ENCODE measurements at regions not wholly inside any gene's neighbourhood (a gene's known extent, or its start where the extent isn't known, plus 50 kb on each side); places are given as distances from the start of the nearest gene placed in this dataset.

DNA sequence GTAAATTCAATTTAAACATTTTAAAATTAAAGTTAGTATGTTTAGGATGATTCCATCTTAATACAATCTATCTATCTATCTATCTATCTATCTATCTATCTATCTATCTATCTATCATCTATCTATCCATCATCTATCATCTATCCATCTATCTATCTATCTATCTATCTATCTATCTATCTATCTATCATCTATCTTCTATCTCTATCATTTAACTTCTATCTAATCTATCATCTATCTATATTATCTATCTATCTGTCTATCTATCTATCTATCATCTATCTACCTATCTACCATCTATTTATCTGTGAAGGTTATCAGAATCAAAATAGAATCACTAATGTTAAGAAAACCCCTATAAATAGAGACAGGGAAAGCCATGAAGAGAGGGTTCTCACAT, 78.3 kb downstream of the RAMP3 start:
- DNase-seq: no peak

DNA sequence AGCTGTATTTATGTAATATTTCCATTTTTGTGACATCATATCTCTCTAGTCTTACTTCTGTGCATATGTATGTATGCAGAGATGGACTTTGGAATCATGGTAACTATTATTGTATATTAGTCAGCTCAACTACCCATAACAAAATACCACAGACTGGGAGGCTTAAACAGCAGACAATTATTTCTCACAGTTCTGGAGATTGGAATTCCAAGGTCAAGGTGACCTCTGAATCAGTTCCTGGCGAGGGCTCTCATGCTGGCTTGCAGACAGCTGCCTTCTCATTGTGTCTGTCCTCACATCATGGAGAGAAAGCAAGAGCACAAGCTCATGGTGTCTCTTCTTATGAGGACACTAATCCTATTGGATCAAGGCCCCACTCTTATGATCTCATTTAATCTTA, 79.1 kb downstream of the RAMP3 start:
- no peak for DNase-seq

DNA sequence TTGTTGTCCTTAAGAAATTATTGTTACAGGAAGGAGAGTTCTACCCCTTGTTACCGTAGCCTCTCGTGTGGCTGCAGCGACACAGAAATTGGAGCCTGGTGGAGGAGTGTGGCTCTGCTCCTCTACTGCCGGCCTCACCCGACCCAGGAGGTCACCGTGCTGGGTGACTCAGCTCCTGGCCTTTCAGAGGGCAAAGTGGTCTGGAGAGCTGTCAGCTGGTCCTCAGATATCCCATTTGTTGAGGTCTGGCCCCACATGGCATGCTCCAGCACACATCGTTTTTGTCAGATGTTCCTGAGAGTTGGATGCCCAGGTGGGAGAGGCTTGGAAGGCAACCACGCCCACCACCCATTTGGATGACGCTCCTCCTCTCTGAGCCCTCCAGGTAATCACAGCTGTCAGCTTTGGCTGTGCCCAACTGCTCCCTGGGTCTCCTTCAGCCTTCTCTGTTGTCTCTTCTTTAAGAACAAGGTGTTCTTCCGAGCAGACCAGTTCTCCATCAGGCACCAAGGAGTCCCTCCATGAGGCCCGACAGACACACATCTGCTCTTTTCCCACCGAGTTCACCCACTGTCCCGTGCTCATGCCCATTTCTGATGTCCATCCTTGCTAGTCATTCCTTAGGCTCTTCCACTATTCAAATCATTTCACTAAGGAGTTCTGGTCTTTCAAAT, 80.3 kb downstream of the RAMP3 start:
- no peak for DNase-seq

DNA sequence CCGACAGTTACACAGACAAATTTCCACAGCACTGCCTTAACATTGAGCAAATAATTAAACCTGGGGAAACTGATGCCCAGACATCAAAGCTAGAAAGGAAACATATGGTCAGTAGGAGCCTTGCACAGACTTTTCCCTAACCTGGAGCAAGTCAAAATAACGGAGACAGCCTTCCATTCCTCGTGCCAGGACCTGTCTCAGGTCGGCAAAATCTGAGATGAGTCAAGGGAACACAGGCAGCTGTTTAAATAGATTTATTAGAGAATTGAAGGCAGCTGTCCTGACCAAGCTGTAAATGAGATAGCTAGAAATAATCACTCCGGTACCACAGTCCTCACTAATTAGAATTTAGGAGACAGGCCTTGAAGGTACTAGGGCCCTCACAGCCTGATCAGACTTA, 81.2 kb downstream of the RAMP3 start:
- DNase-seq: no peak

DNA sequence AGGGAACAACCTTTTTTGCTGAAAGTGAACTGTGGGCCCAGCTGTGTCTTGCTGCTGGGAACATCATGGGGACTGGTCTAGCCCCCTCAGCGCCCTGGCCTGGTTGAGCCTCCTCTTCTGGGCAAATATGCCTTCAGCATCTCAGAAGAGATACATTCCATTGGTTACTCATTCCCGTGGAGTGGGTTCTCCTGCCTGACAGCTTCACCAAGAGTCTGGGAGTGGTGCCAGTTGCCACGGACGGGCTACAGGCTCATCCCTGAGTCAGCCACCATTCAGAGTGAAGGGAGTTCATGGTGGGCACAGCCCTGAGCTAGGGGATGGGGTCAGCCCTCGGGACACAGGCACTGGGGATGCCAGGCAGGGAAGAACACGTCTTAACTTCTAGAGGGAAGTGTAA, 81.9 kb downstream of the RAMP3 start:
- DNase-seq: no peak

DNA sequence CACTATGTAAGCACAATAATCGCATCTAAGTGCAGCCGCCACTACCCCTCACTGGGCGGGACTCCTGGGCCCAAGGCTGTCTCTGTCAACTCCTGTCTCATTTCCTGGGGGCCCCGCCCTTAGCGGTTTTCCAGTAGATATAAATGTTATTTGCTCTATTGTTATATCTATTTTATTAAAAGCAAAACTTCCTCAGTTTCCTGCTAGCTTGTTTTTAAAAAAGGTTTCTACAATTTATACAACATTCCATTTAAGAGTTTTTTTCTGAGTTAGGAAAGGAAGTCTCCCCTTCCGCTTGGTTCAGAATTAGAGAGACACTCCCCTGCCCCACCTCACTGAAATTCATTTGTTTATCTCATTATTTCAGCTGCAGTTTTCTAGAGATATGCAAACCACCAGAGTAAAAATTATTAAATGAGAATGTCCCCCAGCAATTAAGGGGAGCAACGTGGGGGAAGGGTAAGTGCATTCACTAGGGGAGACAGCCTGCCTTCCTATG, 82.7 kb downstream of the RAMP3 start:
- no peak for DNase-seq

DNA sequence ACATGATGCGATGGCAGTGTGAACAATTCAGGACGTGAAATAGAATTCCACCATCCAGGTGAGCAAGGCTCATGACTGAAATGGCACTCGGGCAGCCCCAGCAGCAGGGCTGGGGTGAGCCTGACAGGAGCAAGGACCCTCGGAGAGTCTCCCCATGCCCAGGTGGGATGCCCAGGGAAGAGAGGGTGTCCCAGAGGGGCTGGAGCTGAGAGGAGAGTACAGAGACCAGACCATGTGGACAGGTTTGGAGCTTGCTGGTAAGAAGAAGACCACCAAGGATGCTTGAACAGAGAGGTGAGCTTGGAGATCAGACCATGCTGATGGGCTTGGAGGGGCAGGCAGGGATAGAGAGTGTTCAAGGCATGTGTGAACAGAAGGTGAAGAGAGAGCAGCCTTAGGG, 83.3 kb downstream of the RAMP3 start:
- DNase-seq: no peak

DNA sequence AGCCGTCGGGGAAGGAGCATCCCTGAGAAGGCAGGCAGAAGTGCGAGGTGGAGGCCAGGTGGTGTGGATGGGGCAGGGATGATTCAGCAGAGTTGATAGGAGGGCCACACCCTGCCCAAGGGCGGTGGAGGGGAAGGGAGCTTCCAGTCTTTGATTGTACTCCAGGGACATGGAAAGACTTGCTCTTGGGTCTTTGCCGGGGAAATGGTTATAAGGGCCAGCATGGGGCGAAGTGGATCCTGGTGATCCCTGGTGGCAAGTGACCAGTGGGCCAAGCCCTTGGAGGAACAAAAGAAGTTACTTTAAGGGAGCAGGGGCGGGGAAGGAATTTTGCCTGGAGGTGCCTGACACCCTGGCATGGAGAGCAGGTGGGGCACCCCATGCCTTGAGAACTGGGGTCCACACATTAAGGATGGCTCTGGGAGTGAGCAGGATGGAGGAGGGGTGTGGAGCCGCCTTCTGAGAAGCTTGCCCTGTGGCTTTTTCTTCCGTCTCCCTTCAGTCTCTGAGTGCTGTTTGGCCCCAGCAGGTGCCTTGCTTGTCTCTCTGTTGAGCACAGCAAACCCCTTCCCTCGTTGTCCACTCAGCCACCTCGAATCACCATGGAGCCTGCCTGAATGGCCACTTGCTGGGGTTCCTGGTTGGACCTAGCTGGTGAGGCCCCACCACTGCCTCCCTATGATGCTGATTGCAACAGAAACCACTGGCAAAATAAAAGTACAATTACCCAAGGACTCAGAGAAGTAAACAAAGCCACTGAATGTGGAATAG, 83.9 kb downstream of the RAMP3 start:
- DNase-seq: no peak

DNA sequence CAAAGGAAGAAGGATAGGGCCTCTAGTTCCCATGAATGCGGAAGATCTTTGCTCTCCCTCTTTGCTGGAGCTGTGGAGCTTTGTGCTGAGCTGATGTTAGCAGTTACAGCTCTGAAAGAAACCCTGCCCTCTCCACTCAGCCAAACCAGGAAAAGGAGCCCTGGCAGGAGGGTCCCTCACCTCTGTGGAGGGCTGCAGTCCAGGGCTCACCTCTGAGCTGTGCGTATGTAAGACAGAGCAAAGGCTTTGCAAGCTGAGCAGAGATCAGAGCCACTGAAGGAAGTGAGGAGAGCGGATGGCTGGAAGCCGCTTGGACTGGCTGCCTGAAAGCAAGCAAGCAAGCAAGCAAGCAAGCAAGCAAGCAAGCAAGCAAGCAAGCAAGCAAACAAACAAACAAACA, 84.7 kb downstream of the RAMP3 start:
- no peak for DNase-seq

DNA sequence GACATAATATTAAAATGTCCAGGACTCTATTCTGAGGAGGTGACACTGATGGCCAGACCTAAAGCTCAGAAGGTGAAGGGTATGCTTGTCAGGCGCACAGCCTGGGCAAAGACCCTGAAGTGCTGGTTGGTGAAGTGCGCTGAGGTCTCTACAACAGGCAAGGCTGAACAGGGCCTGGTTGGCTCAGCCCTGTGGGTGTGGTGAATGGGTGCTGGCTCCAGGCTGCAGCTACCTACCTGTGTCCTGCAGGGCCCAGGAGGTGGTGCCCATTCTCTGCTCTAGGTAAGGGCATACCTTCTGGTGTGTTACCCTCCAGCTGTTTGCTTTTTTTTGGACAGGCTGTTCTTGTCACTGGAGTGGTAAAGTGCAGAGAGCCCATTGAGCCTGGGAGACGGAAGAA, 85.1 kb downstream of the RAMP3 start:
- DNase-seq: no peak

DNA sequence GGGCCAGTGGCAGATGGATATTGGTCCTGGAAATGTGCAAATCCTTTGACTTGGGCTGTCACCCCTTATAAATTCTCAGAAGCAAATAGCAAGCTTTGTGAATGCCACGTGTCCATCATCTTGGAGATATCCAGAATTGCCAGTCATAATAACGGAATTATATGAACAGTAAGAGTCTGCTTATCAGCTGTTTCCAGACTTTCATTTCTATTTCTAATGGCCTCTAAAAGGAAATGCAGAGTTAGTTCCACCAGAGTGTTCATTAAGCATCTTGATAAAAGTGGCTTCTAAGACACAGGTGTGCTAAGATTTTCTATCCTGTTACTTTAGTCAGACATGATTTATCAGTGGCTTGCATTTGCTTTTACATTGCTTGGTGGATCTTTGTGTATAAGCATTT, 87.4 kb downstream of the RAMP3 start:
- peak; percentile 9 for DNase-seq

DNA sequence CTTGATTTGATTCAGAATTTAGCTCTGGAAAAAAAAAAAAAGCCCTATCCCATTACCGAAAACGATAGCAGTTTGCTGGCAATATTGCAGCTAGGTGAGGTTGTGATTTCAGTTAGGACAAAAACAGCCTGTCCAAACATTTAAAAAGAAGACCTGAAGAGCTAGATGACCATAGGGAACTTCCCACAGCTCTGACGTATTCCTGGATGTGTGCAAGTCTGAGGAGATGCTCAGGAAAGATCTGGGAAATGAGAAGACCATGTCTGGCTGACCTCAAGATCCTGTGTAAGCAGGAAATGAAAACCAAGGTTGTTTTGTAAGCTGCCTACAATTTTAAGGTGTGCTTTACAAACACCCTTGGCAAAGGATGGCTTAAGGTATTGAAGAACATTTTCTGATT, 88.7 kb downstream of the RAMP3 start:
- DNase-seq: no peak

DNA sequence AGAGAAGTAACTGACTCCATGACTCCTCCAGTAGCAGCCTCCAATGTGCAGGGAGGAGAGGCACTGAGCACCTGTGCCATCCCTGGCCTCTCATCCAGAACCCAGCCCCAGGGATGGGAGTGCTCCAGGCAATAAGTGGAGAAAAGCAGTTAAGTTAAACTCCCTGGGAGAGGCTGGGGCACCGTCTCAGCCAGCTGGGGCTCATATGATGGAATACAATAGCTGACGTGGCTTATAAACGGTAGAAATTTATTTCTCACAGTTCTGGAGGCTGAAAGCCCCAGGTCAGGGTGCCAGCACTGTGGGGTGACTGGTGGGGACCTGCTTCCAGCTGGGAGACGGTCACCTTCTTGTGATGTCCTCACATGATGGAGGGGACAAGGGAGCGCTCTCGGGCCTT, 94.7 kb downstream of the RAMP3 start:
- DNase-seq: no peak

DNA sequence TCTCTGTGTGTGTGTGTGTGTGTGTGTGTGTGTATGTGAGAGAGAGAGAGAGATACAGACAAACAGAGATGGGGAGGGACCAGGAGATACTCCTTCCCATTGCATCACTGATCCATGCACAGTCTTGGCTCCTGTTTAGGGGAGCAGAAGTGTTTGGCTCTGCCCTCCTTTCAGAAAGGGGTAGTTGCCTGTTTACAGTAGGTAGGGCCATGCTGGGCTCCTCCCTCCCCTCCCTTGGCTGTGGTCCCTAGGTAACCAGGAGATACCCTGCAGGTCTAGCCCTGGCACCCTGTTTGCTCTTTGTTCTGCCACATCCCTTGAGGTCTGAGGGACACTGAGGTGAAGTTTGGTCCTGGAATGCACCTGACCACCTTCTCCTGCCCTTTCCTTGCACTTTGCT, 95.3 kb downstream of the RAMP3 start:
- no peak for DNase-seq

DNA sequence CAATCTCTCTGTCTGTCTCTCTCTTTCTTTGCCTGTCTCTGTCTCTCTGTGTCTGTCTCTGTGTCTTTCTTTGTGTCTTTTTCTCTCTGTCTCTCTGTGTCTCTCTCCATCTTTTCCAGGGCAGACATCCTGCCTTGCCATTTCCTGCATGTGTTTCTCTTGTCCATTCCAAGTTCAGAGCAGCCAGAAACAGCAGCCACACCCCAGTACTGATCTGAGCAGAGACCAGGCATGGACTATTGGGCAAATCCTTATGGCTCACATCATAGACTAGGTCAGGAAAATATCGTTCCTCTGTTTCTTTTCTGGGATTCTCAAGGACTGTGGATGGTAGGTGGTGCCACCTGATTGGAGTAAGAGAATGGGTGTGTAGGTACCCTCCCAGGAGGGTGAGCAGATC, 95.8 kb downstream of the RAMP3 start:
- DNase-seq: no peak

DNA sequence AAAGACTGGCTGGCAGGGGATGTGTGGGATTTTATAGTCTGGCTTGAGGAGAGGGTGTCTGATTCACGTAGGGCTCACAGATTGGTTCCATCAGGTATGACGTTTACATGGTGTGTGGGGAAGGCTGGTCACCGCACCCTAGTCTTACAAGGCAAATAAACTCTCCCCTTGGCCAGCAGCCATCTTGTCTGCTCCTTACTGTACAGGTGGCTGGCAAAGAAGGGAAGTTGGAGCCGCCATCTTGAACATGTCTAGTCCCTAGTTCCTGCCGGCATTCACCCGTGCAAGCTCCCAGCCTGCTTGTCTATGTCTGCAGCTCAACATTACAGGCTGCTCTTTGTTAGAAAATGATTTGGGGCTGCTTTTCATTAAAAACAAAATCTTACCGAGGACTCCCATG, 97.6 kb downstream of the RAMP3 start:
- no peak for DNase-seq

DNA sequence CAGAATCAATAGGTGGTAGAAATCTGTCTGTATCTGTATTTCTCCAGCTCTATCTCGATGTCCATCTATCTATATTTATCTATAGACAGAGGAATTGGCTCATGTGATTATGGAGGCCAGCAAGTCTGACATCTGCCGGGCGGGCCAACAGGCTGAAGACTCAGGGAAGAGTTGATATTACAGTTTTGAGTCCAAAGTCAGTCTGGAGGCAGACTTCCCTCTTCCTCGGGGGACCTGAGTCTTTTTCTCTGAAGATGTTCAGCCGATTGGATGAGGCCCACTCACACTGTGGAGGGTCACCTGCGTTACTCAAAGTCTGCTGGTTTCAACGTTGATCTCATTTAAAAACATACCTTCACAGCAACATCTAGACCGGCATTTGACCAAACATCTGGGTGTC, 98.7 kb downstream of the RAMP3 start:
- no peak for DNase-seq

DNA sequence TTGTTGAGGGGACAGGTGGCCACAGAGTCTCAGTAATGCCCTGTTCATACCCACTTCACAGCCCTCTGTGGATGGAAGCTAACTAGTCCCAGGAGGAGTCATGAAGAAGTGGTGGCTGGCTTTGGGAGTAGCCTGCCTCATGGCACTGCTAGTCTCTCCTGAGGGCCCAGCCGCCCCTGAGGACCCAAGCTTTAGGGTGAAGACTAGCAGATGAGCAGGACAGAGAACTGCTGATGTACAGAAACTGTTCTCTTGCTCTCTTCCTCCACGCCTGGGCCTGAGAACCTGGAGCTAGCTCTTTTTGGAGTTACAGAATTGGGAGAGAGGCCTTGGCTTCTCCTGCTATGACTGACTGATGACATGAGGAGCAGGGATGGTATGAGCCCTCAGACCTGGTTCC, 99.2 kb downstream of the RAMP3 start:
- DNase-seq: no peak

DNA sequence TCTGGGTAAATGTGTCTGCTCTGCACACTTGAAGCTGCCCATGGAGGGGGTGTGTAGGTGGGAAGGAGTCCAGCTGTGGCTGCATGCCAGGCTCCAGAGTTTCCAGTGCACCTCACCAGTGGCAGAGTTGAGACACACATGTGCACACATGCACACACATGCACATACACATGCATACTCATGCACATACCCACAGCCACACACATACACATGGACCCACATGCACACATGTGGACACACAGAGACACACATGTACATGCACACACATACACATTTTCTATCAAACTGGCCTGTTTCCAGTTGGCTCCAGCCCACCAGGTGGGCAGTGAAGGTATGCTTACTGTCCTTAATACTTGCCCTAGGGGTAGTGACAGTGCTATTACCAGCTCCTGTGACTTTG, 99.7 kb downstream of the RAMP3 start:
- DNase-seq: no peak

DNA sequence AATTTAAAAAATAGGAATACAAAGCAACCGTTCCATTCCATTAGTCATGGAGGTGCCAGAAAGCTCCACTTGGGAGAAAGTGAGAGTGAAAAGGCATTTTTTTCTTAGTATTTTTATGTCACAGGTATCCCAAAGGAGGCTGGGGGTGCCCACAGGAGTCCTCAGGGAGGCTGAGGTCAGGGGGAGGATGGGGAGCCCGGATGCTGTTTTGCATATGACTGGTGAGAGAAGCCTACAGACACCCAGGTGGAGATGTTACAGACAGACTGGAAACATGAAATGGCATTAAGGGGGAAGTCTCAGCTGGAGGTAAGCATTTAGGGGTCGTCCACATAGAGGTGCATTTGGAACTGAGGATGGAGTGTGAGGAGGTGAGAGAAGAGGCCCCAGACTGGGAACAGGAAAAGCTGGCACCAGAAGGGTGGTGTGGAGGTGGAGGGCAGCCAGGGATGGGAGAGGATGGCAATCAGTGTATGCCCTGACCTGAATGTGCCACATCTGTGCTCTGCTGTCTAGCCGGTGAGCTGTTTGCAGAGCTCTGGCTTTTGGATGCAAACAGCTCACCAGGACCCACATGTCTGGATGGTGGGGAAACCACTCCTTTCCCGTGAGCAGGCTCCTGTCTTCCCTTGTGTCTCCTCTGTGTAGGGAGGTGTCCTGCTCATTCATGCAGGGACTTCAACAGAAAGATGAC, 101.1 kb downstream of the RAMP3 start:
- DNase-seq: no peak

DNA sequence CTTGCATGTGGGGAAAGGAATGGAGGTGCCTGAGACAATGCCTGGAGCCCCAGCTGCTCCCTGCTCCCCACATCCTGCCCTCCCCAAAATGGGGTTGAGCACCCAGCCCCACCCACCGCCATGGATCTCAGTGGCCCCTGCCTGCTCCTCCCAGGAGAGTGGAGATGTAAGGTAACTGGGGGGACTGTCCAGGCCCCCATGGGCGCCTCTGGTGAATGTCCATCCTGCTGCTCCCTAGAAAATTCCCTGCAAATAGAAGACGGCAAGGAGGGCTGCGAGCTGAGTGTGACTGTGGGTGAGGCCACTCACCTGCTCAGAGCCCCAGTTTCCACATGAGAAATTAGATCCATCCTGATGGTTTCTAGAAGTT, 101.6 kb downstream of the RAMP3 start:
- DNase-seq: no peak

DNA sequence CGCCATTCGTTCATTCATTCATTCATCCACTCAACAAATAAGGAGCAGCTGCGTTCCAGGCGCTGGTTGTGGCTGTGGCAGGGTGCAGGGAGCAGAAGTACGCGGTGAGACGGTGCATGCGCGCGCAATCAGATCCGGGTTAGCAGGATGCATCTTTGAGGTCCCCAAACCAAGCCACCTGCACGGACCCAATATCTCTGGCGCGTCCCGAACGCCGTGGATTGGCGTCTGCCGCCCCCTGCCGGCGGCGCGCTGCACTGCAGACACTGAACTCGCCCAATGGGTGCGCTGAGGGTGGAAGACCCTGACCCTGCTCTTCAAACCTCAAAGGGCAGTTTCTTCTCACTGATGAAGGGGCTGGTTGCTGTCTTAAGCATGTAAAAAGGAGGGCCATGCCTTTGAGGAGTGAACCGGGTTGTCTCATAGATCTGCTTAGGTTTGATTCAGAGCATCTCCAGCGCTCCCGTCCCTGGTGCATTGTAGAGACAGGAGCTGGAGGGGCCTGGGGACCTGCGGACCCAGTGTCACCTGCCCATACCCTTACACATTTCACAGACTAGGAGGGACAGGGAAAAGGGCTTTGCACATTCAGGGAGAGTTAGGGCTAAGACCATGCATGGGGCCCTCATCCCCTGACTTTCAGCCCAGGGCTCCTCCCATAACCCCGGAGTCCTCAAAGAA, 102.5 kb downstream of the RAMP3 start:
- DNase-seq: peak; percentile 59

DNA sequence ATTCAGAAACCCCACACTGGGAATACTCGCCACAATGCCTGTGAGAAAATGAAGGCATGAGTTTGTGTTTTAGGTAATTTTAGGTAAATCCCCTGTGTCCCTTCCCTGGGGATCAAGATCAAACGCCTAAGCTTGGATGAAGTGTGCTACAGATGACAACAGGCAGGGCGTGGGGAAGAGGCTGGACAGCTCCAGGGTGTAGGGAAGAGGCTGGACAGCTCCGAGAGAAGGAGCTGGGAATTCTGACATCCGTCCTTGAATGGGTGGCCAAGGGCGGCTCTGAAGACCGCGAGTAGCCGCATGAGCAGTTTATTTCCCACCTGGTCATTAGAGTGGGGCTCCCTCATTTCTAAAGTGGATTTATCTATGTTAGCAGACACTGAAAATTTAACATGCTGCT, 109.7 kb downstream of the RAMP3 start:
- no peak for DNase-seq

DNA sequence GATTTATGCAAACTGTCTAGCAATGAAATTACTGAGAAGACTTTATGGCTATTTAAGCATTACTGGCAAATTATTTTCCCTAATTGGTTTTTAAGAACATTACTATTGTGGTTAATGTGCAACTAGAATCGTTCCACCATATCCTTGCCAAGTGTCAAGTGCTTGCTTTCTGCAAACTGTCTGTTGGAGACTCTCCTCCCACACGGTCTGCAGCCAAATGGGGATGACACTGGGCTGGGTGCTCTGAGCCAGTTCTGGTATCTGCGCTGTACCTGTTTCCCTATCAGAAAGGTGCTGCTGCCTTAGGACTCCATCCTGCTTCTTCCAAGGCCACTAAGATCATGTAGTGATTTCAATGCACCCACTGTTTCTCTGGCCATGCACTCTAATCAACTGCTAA, 110.4 kb downstream of the RAMP3 start:
- DNase-seq: no peak
